GM18502 (cell line): ENCODE measurements at regions not wholly inside any gene's neighbourhood (a gene's known extent, or its start where the extent isn't known, plus 50 kb on each side); places are given as distances from the start of the nearest gene placed in this dataset.
A peak's percentile ranks its signal among the peaks of the same experiment; 100 is the strongest.

Experiments
- ATAC-seq: cut with Tn5 transposase; IDR thresholded peaks from one replicate; pipeline ENCODE4 v1.9.1; 2021; ENCODE audit warnings: mild to moderate bottlenecking; ENCODE audit not compliant: unreplicated experiment, poor library complexity

- ATAC-seq: no peak
These were observed 170.5 kb upstream of the ALKAL2 start for GRCh38 chr2:458425-458815.

- ATAC-seq: no peak
These were observed 170.0 kb upstream of the ALKAL2 start for GRCh38 chr2:457792-458424.

GRCh38 chr2:457262-457661 is 169.4 kb upstream of the ALKAL2 start:
- no peak for ATAC-seq

GRCh38 chr2:455913-456312 is 168.0 kb upstream of the ALKAL2 start:
- ATAC-seq: no peak

GRCh38 chr2:455015-455705 is 167.3 kb upstream of the ALKAL2 start:
- no peak for ATAC-seq

GRCh38 chr2:453132-453531 is 165.2 kb upstream of the ALKAL2 start:
- no peak for ATAC-seq

GRCh38 chr2:451495-451894 is 163.6 kb upstream of the ALKAL2 start:
- ATAC-seq: no peak

GRCh38 chr2:449246-450067 is 161.6 kb upstream of the ALKAL2 start:
- ATAC-seq: no peak

- ATAC-seq: no peak
These were observed 160.2 kb upstream of the ALKAL2 start for GRCh38 chr2:447902-448665.

GRCh38 chr2:446963-447530 is 159.2 kb upstream of the ALKAL2 start:
- no peak for ATAC-seq

- no peak for ATAC-seq
These were observed 158.5 kb upstream of the ALKAL2 start for GRCh38 chr2:446303-446874.

- no peak for ATAC-seq
These were observed 158.0 kb upstream of the ALKAL2 start for GRCh38 chr2:445896-446295.

GRCh38 chr2:444937-445884 is 157.3 kb upstream of the ALKAL2 start:
- no peak for ATAC-seq

- ATAC-seq: no peak
These were observed 155.8 kb upstream of the ALKAL2 start for GRCh38 chr2:443741-444140.

- ATAC-seq: no peak
These were observed 155.3 kb upstream of the ALKAL2 start for GRCh38 chr2:443216-443615.

GRCh38 chr2:441258-442022 is 153.5 kb upstream of the ALKAL2 start:
- peak; percentile 67 for ATAC-seq

- ATAC-seq: no peak
These were observed 152.5 kb upstream of the ALKAL2 start for GRCh38 chr2:440403-440740.
